NCI-H345 treated with DMSO at 0.1 percent for 48 hours (cell line): ENCODE measurements at regions not wholly inside any gene's neighbourhood (a gene's known extent, or its start where the extent isn't known, plus 50 kb on each side); places are given as distances from the start of the nearest gene placed in this dataset.

Experiments
- DNase-seq: peaks from one replicate; lab custom pipeline; 2025; ENCODE audit not compliant: unreplicated experiment; lab: John Stamatoyannopoulos, UW

DNA sequence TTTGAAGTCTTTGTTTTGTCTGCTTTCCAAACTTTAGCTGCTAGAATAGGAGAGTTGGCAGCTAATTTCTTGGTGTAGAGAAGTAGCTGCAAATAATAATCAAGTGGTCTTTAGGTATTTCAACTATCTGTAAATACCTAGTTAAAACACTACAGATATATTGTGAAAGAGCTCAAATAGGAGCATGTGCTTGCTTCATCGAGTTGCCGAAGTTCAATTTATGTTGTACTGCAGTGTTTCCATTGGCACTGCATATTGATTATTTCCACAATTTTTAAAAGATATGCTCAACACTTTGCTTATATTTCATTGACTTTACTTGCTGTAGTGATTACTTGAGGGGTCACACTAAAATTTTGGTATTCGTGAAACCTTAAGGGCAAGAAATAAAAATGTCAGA, 131.6 kb upstream of the BMP4 start:
- no peak for DNase-seq

DNA sequence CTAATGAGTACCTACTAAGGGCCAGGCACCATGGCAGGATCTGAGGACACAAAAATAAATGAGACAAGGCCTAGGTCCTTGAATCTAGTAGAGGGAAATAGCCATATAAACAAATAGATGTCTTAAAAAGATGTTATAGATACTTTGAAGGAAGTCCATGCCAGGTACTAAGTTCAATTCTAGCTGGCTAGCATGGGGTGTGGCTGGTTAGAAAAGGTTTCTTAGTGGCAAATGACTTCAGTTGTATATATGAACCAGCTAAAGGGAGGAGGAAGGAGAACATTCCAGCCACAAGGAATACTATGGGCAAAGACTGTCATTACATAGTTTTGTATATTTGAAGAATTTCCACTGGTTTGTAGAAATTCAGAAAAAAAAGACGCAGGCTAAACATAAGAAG, 133.6 kb upstream of the BMP4 start:
- no peak for DNase-seq

DNA sequence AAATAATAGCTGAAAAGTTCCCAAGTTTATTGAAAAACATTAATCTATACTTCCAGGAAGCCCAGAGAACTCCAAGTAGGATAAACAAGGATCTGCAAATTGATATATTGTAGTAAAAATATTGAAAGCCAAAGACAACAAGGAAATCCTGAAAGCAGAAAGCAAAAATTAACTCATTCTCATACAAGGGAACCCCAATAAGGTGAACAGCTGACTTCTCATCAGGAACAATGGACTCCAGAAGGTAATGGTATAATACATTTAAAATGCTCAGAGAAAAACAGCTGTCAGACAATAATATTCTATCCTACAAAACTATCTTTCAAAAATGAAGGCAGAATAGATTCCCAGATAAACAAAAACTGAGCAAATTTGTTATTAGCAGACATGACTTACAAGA, 138.1 kb upstream of the BMP4 start:
- no peak for DNase-seq

DNA sequence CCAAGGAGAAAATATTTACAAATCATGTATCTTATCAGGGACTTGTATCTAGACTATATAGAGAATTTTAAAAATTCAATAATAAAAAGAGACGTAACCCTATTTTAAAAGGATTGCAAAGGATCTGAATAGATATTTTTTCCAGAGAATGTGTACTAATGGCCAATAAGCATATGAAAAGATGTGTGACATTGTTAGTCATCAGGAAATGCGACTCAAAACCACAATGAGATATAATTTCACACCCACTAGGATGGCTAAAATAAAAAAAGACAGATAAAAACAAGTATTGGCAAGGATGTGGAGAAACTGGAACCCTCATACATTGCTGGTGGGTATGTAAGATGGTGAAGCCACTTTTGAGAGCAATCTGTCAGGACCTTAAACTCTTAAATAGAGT, 141.9 kb upstream of the BMP4 start:
- DNase-seq: no peak

DNA sequence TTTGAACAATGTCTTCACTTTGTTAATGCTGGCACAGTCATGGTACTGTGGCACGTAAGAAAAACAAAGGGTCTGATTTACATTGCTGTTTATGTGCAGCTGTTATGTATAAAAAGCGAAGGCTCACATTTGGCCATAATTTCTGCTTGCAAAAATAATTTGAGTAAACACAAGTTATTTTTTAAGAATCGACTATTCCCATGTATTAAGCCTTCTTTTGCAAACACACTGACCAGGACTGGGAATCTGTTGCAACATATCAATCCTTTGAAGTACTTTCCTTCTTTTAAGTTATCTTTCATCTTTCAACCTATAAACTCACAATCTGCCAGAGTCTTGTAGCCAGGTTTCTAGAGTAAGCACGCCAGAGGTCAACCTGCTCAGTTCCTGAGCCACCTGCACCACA, 145.4 kb upstream of the BMP4 start:
- no peak for DNase-seq

DNA sequence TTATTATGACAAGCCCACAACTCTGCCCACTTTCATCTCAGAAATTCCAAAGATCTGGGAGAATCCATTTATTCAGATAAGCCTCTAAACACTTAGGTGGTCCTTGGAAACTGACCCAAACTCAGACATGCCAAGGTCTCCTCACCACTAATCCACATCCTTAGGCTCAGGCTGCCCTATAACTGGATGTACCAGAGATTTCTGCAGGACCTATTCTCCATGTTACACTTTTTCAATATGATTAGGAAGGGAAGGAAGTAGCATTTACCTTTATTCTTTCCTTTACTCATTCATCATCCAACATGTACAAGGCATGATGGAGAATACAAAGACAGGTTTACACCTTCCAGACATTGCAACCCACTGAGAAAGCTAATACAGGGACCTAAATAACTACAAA, 145.9 kb upstream of the BMP4 start:
- no peak for DNase-seq

DNA sequence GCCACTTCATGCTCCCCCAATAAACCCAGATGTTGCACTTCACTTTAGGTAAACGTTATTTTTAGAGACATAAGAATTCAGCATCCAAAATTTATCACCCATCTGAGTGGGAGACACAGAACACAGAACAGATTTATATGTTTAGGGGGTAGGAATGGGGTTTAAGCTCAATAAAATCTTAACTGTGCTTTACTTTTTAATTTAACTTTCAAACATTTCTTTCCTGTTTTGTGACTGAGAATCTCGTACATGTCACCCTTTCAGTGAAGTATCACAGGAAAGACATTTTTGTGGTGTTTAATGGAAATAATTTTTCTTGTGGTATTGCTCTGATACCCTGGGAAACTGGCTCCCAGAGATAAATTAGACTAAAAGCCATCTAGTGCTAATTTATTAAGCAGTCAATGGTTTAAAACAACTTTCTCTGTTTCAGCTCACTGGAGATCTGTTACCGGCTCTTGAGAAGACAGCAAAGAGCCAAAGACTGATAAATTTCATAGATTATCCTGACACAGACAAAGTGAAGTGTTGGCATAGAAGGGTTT, 148.0 kb upstream of the BMP4 start:
- no peak for DNase-seq

DNA sequence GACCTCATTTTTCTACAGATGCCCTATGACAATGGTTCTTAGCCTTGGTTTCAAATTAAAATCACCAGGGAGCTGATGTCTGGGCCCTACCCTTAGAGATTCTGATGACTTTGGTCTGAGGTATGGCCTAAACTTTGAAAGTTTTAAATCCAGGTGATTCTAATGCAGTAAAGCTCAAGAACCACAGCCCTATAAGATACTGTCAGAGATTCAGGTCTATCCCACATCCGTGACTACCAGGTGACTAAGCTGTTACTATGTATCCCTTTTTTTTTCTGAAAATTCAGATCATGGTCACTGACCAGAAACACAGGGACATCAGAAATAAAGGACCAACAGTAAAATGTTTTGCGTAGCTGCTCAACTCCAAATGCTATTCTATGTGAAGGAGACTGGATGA, 148.8 kb upstream of the BMP4 start:
- DNase-seq: no peak

DNA sequence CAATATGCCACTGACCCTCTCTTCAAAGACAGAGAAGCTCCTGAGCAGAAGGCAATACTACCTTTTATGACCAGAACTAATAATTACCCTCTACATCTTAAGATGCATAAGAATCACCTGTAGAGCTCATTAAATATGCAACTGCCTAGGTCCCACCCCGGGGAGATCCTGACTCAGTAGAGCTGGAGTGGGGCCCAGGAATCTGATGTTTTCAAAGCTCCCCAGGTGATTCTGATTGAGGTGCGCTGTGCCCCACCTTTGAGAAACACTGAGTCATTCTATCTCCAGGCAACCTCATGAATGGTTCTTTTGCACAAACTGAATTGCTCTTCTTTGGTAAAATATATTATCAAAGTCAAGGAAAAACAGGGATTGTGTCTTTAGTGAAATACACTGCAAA, 149.3 kb upstream of the BMP4 start:
- DNase-seq: no peak

DNA sequence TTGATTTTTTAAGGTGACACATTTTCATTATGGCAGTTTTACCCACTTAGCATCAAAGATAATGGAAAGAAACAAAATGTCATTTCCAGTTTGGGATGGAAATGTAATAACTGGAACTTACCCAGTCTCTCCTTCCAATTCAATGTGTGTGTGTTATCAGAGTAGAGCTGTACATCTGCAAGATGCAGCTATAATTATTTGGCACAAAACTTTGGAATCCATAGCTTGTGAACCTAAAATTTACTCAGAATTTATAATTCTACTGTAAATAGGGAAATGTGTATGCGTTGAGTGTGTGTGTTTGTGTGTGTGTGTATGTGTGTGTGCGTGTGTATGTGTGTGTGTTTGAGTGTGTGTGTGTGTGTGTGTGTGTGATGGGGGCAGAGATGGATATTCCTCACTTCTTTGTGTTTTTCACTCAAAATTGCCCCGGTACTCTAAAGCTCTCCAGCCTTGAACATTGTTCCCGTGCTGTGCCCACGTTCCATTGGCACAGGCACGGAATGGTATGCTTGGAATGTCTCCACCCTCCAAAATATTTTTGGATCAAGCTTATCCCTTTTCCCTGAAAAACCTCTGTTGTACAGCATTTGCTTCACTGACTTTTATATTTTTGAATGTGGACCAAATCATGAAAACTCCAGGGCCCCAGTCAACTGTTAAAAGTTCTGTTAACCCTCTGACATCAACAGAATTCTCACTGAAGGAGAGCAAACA, 150.2 kb upstream of the BMP4 start:
- no peak for DNase-seq

DNA sequence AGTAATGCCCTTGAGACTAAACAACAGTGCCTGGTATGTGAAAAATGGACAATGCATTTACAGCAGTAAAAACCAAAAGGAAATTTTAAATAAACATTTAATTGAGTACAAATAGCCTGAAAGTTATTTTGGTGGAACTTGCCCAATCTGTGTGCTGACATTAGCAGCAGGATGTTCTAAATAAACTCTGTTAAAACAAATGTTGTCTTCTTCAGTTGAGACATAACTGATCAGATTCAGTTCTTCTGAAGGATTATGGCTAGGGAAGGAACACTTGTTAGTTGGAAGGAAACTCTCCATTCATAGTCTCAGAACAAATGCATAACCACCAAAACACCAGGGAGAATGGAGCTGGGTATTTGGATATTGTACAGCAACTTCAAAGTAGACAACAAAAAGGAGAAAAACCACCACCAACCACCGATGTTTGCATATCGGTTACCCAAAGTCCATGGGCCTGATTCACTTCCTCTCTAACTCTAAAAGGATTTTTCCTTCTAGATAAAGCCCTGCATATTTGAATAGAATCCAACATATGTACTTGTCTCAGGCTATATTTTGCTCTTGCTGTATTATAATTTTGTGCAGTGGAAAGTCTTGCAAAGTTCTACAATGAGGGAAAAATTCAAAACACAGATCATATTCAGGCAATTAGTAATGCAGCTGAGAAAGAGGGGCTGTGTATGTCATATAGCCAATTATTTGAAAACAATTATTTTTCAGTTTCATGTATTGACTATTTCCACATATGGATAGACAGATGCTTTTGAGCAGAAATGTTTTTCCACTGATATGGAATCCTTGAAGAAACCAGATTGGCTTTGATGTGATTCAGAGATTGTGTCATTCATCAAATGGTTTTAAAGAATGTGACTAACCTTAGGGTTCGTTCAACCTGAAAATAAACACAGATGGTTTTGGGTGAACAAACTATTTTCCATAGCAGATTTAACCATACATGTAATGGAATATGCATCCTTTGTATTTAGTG, 152.2 kb upstream of the BMP4 start:
- DNase-seq: no peak

DNA sequence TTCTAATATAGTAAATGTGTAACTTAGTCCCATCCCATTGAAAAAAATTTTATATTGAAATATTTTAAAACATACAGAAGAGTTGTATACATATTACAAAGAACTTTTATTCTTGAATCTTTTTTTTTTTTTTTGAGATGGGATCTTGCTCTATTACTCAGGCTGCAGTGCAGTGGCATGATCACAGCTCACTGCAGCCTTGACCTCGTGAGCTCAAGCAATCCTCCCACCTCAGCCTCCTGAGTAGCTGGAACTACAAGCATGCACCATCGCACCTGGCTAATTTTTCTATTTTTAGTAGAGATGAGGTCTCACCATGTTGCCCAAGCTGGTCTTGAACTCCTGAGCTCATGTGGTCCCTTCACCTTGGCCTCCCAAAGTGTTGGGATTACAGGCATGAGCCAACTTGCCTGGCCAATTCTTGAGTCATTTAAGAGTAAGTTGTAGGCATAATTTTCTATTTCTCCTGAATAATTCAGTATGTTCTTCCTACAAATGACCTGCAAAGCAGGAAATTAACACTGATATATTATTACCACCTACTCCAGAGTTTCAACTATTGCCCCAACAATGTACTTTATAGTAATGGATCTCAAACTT, 153.0 kb upstream of the BMP4 start:
- DNase-seq: no peak

DNA sequence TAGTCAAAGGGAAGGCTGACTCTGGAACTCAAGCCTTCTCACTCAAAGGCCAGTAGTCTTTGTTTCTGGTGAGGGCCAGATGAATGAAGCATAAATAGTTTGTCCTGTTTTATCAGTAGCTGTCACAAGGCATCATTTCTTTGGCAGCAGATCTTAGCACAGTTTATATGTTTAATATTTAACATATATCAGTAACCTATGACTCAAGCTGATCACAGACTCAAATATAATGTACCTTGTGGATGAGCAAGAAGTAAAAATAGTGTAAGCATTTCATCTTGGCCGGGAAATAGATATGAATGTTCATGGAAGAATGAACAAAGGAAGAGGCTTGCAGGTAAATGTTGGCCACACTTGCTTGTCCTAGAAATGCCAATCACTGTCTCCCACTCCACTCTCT, 158.3 kb upstream of the BMP4 start:
- DNase-seq: no peak

DNA sequence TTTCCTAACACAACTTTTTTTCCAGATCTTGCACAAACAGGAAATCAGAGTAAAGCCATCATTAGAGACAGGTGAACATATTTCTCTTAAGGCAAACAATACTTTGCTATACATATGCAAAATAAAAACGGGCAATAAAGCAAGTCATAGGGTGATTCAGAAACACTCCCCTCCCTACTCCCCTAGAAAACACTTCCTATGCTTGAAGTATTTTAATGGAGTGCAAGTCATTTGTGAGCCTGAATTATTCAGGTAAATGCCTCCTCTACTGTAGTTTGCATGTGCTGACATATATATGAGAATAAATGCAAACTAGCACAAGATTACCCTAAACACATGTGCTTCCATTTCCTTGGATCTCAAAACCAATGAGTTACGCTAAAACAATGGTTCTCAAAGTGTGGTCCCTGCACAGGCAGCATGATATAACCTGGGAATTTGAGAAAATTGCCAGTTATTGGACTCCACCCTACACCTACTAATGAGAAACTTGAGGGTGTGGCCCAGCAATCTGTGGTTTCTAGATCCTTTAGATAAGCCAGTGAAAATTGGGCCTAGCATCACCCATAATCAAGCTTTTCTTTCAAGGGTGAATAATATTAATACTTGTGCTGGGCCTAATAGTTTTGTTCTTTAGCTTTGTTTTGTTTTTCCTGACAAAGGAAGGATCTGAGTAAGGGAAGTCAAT, 159.7 kb upstream of the BMP4 start:
- no peak for DNase-seq

DNA sequence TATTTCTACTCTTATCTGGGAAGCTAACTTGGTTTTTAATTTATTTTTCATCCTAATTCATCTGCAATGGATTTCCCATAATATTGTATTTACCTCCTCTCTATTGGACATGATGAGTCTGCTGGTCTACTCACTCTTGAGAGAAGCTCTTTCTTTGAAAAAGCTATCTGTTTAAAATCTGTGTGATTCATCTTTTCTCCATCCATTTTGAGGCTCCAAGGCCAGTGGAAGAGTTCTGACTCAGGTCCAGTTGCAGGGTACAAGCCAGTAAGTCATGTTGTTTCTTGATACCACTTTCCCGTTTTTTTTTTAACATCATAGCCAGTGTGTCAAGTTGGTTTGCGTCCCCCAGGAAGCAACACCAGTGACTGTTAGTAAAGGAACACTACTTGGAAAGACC, 160.3 kb upstream of the BMP4 start:
- DNase-seq: no peak

DNA sequence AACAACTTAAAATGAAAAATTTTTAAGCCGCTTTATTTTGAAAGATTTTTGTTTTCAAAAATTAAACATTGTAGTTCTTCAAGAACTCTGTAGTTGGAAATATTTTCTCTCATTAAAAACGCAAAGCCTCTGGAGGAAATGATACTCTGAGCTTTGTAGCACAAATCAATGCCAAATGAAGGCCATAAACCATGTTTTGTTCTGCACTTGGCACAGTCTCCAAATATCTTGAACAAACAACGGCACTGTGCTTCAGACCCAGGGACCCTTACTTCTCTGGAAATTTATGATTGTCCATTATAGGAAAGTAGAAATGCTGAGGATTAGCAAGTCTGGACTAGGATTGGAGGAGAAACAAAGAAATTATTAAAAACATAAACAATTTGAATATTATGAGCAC, 160.8 kb upstream of the BMP4 start:
- DNase-seq: no peak

DNA sequence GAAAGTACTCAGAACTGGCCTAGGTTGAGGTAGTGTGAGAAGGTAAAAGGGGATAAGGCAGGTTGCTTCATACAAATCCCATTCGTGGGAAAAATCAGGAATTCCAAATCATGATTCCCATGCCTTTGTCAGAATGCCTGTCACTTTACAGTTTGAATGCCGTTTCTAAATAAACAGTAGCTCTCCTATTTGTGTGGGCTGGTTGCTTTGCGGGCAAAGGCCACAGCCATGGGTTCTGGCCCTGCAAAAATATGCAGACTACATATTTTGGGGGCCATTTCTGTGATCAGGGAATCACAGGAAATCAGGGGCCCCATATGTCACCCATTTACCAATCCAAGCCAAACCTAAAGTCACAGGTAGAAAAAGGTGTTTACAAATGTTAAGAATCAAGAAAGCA, 161.3 kb upstream of the BMP4 start:
- no peak for DNase-seq

DNA sequence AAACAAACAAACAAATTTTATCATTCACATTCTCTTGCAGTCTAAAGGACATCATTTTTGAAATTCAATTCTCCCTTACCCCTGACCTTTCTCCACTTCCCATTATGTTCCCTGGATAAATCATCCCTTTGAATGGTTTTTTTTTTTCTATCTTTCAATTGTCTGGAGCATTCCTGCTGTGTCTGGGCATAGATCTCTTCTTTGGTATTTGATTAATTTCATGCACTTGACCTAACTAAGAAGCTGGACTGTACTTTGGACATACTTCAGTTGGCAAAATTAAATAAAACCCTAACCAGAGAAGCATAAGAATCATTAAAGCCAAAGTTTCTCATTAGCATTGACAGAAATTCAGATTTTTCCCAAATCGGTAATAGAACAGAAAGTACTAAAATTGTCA, 163.6 kb upstream of the BMP4 start:
- no peak for DNase-seq

DNA sequence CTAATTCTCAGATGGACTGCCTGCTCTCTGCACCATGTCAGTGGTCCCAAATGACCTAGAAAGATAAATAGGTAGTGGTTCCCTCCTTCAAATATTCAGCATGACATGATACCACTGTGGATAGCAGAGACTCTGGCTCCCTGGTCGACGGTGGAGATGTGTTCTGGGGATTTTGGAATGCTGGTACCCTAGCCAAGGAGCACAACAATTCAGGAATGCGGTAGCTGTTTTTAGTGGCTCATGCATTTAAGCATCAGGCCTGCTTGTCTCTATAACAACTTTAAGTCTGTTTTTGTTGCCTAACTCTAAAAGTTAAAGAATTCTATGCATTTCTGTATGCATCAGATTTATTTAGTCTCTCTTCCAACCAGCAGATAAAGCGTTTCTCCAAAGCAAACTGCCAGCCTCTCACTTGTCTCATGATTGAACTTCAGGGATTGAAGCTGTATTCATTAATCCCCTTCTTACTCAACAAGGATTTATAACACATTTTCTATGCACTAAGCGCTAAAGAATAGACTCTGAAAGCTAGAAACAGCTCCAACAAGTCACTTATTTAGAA, 164.9 kb upstream of the BMP4 start:
- DNase-seq: no peak

DNA sequence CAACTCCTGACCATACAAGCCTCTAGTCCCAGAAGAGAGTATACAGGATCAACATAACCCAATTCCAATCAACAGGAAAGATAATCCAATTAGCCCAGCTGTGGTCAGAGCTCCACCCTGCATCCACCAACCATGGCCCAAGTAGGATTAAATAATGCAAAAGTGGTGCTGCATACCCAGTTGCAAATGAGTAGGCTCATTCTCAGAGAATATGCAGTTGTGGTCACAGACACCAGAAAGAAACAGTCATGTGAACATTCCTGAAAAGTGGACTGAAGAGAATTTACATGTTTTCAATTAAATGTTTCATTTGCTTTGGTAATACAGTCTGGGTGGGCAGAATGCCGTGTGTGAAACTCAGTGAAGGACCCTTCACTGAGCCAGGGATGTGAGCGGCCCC, 167.2 kb upstream of the BMP4 start:
- no peak for DNase-seq

DNA sequence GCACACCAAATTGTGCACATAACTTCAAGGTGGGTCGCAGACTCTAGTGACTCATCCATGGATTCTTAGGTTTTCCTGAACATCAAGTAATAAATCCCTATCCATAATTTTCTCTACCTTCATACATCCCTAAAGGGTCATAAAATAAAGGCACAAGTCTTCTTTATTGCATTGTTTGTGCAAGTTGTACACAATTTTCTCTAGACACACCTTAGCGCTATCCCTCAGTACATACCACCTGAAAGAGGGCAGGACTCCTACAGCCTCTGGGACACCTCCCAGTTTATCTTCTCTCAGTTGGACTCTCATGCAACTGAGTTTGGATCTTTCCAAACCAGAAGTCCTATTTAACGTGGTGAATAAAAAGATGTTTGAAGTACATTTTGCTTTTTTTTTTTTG, 168.5 kb upstream of the BMP4 start:
- no peak for DNase-seq
